ENCODE measurements at regions not wholly inside any gene's neighbourhood (a gene's known extent, or its start where the extent isn't known, plus 50 kb on each side); places are given as distances from the start of the nearest gene placed in this dataset.

DNA sequence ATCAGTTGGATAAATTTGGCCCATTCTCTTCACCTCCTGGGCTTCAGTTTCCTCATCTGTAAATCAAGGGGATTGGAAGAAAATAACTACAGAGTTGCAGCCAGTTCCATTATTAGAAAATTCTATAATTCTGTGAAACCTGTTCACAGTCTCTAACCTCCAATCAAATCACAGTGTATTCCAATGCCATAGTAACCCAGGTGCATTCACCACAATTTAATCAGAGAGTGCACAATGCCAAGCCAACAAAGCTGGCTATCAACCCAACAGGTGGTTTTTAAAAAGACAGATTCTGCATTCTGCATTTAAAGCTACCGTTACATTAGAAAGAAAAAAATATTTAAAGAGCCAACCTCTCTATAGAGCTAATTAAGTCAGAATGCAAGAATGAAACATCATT is 308.6 kb downstream of the RNF144A start:
- no peak for DNase-seq

DNA sequence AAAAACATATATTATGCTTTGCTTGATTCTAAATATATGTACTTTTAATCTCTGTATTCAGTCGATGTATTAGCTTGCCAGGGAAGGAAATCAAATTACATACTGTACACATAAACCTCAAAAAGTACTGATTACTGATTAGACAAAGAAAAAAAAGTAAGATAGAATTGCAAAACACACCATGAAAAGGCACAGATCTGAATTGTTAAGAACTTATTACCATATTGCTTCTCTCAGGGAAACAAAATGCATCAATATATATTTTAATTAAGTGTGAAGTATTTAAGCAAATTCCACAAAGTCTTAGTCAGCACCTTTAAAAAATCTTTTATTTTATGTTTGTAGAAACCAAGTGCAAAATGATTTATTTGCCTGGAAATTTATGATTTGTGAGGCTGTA is 309.3 kb downstream of the RNF144A start:
- no peak for DNase-seq

- DNase-seq = no peak
Observed at GRCh38 chr2:7233126-7233525, 315.9 kb downstream of the RNF144A start.

GRCh38 chr2:7237466-7237865 is 320.3 kb downstream of the RNF144A start:
- no peak for DNase-seq

DNA sequence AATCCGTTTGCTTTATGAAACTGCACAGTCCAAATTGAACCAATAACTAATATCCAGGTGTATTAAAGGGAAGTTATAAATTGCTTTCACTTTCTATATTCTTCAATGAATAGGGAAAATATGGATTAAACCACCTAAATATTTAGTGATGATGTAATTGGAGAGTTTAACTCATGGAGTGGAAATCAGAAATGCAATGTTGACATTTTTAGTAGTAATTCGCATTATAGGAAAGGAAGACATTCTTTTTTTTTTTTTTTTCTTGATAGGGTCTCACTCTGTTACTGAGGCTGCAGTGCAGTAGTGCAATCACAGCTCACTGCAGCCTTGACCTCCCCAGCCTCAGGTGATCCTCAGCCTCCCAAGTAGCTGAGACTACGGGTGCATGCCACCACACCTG is 321.9 kb downstream of the RNF144A start:
- no peak for DNase-seq

- DNase-seq = no peak
Observed at GRCh38 chr2:7241041-7241745, 324.0 kb downstream of the RNF144A start.

DNA sequence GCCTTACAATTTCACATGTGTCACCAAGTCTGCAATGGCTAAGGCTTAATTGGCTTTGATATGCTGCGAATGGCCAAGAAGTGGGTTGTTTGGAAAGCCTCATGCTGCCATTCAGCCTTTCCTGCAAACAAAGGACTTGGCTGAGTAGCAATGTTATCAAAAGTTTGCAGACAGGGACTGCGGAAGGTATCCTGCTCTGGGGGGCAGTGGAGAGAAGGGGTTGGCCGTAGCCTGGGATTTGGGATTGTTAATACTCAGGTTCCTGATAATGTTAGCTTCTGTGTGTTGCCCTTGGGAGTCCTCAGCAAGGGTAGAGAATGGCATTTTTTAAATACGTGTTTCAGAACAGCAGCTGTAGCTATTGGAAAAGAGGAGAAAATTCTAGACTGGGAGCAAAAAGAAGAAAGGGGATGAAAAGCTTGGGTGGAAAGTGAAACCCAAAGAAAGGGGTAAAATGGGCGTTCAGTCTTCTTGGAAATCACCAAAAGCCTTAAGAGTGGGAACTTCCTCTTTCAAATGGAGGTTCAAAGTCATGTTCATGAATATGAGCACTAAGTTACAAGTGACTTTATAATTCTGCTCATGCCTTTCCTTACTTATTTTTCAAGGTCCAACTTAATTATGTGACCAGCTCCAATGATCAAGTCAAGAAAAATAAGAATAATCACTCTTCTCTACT is 325.1 kb downstream of the RNF144A start:
- no peak for DNase-seq

DNA sequence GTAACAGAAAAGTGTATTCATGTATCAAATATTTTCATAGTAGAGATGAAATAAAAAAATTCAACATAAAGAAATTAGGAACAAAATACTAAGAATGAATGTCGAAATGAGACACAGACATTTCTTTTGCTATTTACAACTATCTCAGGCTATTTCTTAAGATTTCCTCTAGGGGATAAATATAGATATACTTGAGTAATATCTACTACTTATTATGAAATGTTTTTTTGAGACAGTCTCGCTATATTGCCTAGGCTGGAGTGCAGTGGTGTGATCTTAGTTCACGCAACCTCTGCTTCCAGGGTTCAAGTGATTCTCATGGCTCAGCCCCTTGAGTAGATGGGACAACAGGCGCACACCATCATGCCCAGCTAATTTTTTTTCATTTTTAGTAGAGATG is 326.1 kb downstream of the RNF144A start:
- no peak for DNase-seq

GRCh38 chr2:7256377-7256776 is 339.2 kb downstream of the RNF144A start:
- no peak for DNase-seq

GRCh38 chr2:7262727-7263126 is 345.5 kb downstream of the RNF144A start:
- no peak for DNase-seq

DNA sequence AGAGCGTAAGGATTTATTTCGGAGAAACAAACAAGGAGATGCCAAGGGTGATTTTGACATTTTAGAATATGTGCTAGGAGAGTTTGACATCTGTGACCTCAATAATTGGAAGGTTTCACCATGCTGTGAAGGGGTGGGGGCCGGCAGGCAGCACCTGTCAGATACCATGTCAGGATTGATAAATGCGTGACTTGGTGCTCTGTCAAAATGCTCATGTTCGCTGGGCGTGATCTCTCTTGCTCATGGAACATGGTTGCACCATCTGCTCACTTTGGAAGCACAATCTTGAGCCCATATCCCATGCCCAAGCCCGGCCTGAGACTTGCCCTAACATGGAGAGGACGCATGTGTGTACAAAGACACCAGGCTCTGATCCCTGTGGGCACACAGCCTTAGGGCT is 347.6 kb downstream of the RNF144A start:
- no peak for DNase-seq

DNA sequence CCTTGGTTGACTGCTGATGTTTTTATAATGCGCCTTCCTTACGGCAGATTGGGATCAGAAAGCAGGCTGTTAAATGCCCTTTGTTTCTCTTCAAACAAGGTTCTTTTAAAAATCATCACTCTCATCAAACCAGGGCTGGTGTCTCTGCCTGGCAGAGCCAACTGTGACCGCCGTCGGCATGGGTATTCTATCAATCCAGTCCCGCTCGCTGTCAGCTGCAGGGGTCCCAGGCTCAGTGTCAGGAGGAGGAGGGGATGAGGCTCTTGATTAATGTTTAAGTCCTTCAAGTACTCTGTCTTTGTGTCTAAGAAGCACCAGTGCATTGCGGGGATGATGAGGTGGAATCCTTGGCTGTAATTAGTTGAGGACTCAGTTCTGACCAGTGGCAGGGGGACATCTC is 348.1 kb downstream of the RNF144A start:
- DNase-seq = no peak

DNA sequence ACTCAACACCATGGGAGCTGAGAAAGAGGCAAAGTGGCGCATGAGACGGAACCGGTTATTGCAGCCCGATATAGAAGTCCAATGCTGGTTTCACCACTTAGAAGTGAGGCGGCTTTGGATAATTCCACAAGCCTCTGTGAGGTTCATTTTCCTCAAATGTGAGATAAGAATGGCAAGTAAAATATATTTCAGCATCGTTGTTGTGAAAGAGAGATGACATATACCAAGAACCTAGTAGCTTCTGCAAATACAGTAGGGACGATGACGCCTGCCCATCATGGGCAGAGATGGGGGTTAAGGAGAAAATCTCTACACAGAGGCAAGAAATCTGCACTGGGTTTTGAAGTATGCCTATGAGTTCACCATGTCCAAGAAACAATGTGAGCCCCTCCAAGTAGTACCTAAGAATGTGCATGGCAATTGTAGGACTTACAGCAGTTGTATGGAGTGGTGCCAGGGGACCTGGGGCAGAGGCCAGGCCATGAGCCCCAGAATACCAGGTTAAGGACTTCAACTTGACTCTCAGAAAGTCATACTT is 352.0 kb downstream of the RNF144A start:
- no peak for DNase-seq

- DNase-seq = no peak
Observed at GRCh38 chr2:7270011-7270431, 352.8 kb downstream of the RNF144A start.

GRCh38 chr2:7272210-7272609 is 355.0 kb downstream of the RNF144A start:
- DNase-seq = no peak

DNA sequence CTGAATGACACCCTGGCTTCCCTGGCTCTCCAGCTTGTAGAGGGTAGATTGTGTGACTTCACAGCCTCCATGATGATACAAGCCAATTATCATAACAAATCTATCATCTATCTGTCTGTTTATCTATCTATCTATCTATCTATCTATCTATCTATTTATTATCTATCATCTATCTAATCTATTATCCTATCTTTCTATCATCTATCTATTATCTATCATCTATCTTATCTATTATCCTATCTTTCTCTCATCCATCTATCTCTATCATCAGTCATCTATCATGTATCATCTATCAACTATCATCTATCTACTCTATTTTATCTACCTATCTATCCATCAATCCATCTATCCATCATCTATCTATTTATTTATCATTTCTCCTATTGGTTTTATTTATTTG is 361.8 kb downstream of the RNF144A start:
- DNase-seq = no peak

- no peak for DNase-seq
Observed at GRCh38 chr2:7279421-7279949, 362.3 kb downstream of the RNF144A start.

GRCh38 chr2:7280790-7281189 is 363.6 kb downstream of the RNF144A start:
- no peak for DNase-seq

- DNase-seq = no peak
Observed at GRCh38 chr2:7281231-7282201, 364.3 kb downstream of the RNF144A start.

DNA sequence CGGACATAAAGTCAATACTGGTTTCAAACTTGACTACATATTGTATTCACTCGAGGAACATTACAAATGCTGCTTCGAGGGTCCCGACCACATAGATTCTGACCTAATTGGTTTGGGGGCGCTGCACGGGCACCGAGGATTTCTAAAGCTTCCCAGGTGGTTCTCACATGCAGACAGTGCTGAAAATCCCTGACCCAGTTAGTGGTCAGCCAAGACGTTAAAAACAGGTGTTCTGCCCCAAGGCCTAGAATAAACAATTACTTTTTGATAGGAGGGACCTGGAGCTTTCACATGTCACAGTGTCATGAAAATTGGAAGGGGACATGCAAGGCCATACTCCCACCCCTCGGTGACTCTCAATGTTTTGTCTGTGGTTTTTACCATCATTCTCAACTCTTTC is 368.9 kb downstream of the RNF144A start:
- no peak for DNase-seq

- no peak for DNase-seq
Observed at GRCh38 chr2:7288484-7288883, 371.3 kb downstream of the RNF144A start.

DNA sequence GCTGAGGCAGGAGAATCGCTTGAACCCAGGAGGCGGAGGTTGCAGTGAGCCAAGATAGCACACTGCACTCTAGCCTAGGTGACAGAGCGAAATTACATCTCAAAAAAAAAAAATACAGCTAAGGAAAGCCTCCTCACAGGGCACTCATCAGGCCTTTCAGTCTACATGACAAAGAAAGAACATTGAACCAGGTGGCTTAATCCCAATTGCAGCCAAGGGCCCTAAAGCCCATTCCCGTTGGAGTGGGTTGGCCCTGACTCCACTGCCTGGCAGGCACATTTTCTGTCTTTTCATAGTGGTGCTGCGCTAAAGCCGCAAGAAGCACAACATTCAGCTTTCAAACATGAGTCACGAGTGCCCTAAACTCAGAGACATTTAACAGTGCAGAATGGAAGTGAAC is 372.5 kb downstream of the RNF144A start:
- no peak for DNase-seq

DNA sequence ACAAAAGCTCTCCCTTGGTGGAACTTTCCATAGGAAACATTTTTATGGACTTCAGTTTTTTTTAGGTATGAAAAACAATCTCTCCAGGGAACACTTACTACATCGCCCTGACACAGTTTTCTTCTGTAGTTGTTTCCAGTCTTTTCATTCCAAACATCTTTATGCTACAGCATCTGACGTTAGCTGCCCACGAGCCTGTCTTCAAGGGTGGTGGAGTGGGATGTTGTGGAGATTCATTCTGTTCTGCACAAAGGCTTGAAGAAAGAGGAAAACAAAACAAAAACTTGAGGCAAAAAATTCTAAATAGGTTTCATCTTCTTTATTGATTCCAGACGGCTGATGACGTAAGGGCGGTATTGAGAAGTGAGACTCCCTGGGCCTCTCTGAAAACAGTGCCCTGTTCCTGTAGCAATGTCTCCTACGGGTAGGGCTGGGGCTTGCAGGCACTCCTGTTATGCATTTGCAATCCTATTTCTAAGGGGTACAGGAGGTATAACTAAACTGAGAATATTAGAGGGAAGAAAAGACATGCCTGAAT is 375.0 kb downstream of the RNF144A start:
- DNase-seq = no peak

Measured in NCI-H2227 treated with DMSO at 0.1 percent for 48 hours (cell line).